GM12878 (cell line): ENCODE measurements at regions not wholly inside any gene's neighbourhood (a gene's known extent, or its start where the extent isn't known, plus 50 kb on each side); places are given as distances from the start of the nearest gene placed in this dataset.

Experiments
- ATAC-seq: fragments of 200-7000 bp; cut with Tn5 transposase; 3 replicates; pipeline ENCODE4 v1.9.1; 2020; ENCODE audit warnings: mild to moderate bottlenecking, moderate library complexity
- BruUV-seq: library from RNA; stranded (reverse); fragments of 400-500 nt; replicated peaks from 2 replicates; lab custom pipeline; 2021; lab: Mats Ljungman, UMichigan
- CTCF ChIA-PET: fragments of 300-600 bp; sonication (Branson Sonifier 250); formaldehyde crosslinking; extraction: SDS; loops from one replicate; lab custom pipeline; 2021; ENCODE audit warnings: inconsistent platforms; lab: Yijun Ruan, JAX
- POLR2A ChIA-PET: fragments of 350-600 bp; formaldehyde crosslinking; extraction: SDS; loops from one replicate; lab custom pipeline; 2021; ENCODE audit warnings: inconsistent platforms; lab: Charles Lee
- RAD21 ChIA-PET: fragments of 300-600 bp; sonication (Branson Sonifier 250); formaldehyde crosslinking; loops from one replicate; lab custom pipeline; 2023; ENCODE audit warnings: antibody characterized with exemption; ENCODE audit not compliant: unreplicated experiment; lab: Charles Lee
- SMC1A ChIA-PET: fragments of 300-600 bp; sonication (Branson Sonifier 250); formaldehyde crosslinking; loops from one replicate; lab custom pipeline; 2023; ENCODE audit not compliant: unreplicated experiment, uncharacterized antibody; lab: Charles Lee
- DNase-seq: peaks from one replicate; pipeline ENCODE4 v3.0.0-alpha.2; 2011; ENCODE audit warnings: low read depth, low spot score
- FAIRE-seq: peaks from 3 replicates; lab custom pipeline; 2011; peaks lifted over from hg19 to GRCh38; lab: Jason Lieb, UNC
- H2AFZ ChIP-seq: 2 replicates; pipeline ENCODE4 v1.6.0; 2011; ENCODE audit warnings: low read depth, low read length, control low read depth; ENCODE audit not compliant: control insufficient read depth
- H3K27ac ChIP-seq: 2 replicates; pipeline ENCODE4 v1.5.1; 2011; ENCODE audit warnings: control low read depth; ENCODE audit not compliant: control insufficient read depth, insufficient read depth
- H3K27me3 ChIP-seq, 2 experiments: replicated peaks in 1 of 2; 2 replicates each; pipeline versions ENCODE4 v1.6.0 to v1.6.1; 2011; ENCODE audit warnings: low read length in 1 of 2; ENCODE audit not compliant: control insufficient read depth in 2 of 2, insufficient read depth in 2 of 2
- H3K36me3 ChIP-seq, 2 experiments: 2 replicates each; pipeline ENCODE4 v1.5.1; 2011; ENCODE audit warnings: low read length in 1 of 2; ENCODE audit not compliant: control insufficient read depth in 2 of 2, insufficient read depth in 2 of 2
- H3K4me1 ChIP-seq: 2 replicates; pipeline ENCODE4 v1.6.1; 2011; ENCODE audit warnings: mild to moderate bottlenecking, low read length, moderate library complexity, mixed read lengths; ENCODE audit not compliant: control insufficient read depth, insufficient read depth
- H3K4me2 ChIP-seq: 2 replicates; pipeline ENCODE4 v1.6.0; 2011; ENCODE audit warnings: control low read depth; ENCODE audit not compliant: control insufficient read depth, insufficient read depth
- H3K4me3 ChIP-seq: fragments of 200-600 bp; sonication (generic); 2 replicates; pipeline ENCODE4 v1.5.1; 2016
- H3K79me2 ChIP-seq: 2 replicates; pipeline ENCODE4 v1.6.0; 2011; ENCODE audit warnings: low read length; ENCODE audit not compliant: control insufficient read depth, insufficient read depth
- H3K9ac ChIP-seq: 2 replicates; pipeline ENCODE4 v1.8.0; 2011; ENCODE audit warnings: low read length, control low read depth, mixed read lengths; ENCODE audit not compliant: control insufficient read depth, insufficient read depth
- H3K9me3 ChIP-seq: replicated peaks from 3 replicates; pipeline ENCODE4 v1.5.1; 2011; ENCODE audit warnings: mild to moderate bottlenecking, low read length; ENCODE audit not compliant: control insufficient read depth, insufficient read depth
- H4K20me1 ChIP-seq: 2 replicates; pipeline ENCODE4 v1.6.0; 2011; ENCODE audit not compliant: control insufficient read depth, insufficient read depth
- BMI1 ChIP-seq: fragments of 450-650 bp; IDR thresholded peaks from 2 replicates; pipeline ENCODE4 v1.6.1; 2016; ENCODE audit warnings: mild to moderate bottlenecking, moderate library complexity, borderline replicate concordance
- CHD4 ChIP-seq: fragments of 200-600 bp; sonication (generic); IDR thresholded peaks from 2 replicates; pipeline ENCODE4 v1.6.1; 2016; ENCODE audit warnings: mild to moderate bottlenecking
- EGR1 ChIP-seq, 2 experiments: IDR thresholded peaks; 1 replicate in 1 of 2; 2 replicates in 1 of 2; pipeline ENCODE4 v1.6.1; 2011 to 2012; ENCODE audit warnings: low read depth in 2 of 2, low read length in 2 of 2, borderline replicate concordance in 1 of 2, mild to moderate bottlenecking in 1 of 2, moderate library complexity in 1 of 2
- EP300 ChIP-seq, 2 experiments: fragments of 150-350 bp in 1 of 2; IDR thresholded peaks; 2 replicates each; pipeline ENCODE4 v1.6.1; 2011 to 2012; ENCODE audit warnings: low read depth in 2 of 2, low read length in 2 of 2, borderline replicate concordance in 1 of 2, improper control_type of control experiment in 1 of 2, inconsistent platforms in 1 of 2; ENCODE audit not compliant: control insufficient read depth in 1 of 2
- FOS ChIP-seq: IDR thresholded peaks from 3 replicates; pipeline ENCODE4 v1.6.1; 2011; ENCODE audit warnings: borderline replicate concordance; ENCODE audit not compliant: insufficient read length; ENCODE audit errors: extremely low read depth
- MTA2 ChIP-seq: fragments of 450-650 bp; IDR thresholded peaks from 2 replicates; pipeline ENCODE4 v1.6.1; 2016; ENCODE audit warnings: low read depth, mild to moderate bottlenecking, moderate library complexity
- MXI1 ChIP-seq: fragments of 150-350 bp; IDR thresholded peaks from 2 replicates; pipeline ENCODE4 v1.6.1; 2011; ENCODE audit warnings: low read depth, mild to moderate bottlenecking, inconsistent platforms, low read length, improper control_type of control experiment
- MYC ChIP-seq: IDR thresholded peaks from 2 replicates; pipeline ENCODE4 v1.6.1; 2011; ENCODE audit warnings: mild to moderate bottlenecking, low read length, moderate library complexity, inconsistent platforms; ENCODE audit not compliant: insufficient read depth, insufficient replicate concordance, insufficient read length, severe bottlenecking
- NFIC ChIP-seq: IDR thresholded peaks from 2 replicates; pipeline ENCODE4 v1.6.1; 2012; ENCODE audit warnings: low read depth, mild to moderate bottlenecking, inconsistent platforms, low read length, moderate library complexity
- NR2C1 ChIP-seq: fragments of 450-650 bp; IDR thresholded peaks from 2 replicates; pipeline ENCODE4 v1.6.1; 2017; ENCODE audit warnings: antibody characterized with exemption, mild to moderate bottlenecking, moderate library complexity
- NRF1 ChIP-seq: conservative IDR thresholded peaks from 2 replicates; pipeline ENCODE4 v1.6.1; 2011; ENCODE audit warnings: mild to moderate bottlenecking, low read depth, low read length, improper control_type of control experiment
- POLR2AphosphoS5 ChIP-seq: IDR thresholded peaks from 2 replicates; pipeline ENCODE4 v1.6.1; 2011; ENCODE audit warnings: mild to moderate bottlenecking, low read length, inconsistent platforms
- RAD51 ChIP-seq: fragments of 450-650 bp; IDR thresholded peaks from 2 replicates; pipeline ENCODE4 v1.6.1; 2016; ENCODE audit warnings: moderate library complexity, mild to moderate bottlenecking, inconsistent platforms
- RFX5 ChIP-seq: IDR thresholded peaks from 2 replicates; pipeline ENCODE4 v1.6.1; 2011; ENCODE audit warnings: low read depth, low read length, improper control_type of control experiment
- SUZ12 ChIP-seq: fragments of 200-600 bp; sonication (generic); IDR thresholded peaks from one replicate; pipeline ENCODE4 v1.6.1; 2018; ENCODE audit warnings: antibody characterized with exemption, mild to moderate bottlenecking; ENCODE audit not compliant: unreplicated experiment
- TCF7 ChIP-seq: IDR thresholded peaks from 2 replicates; pipeline ENCODE4 v1.6.1; 2014; ENCODE audit warnings: antibody characterized with exemption, borderline replicate concordance
- ZSCAN29 ChIP-seq: fragments of 450-650 bp; IDR thresholded peaks from 2 replicates; pipeline ENCODE4 v1.6.1; 2017; ENCODE audit warnings: mild to moderate bottlenecking, moderate library complexity
- in situ Hi-C: fragments of 300-500 bp; cut with MboI; formaldehyde crosslinking; loops from 9 replicates; pipeline ENCODE4 v1.14.3; 2018; ENCODE audit warnings: mixed read lengths
- intact Hi-C: fragments of 100-400 bp; cut with micrococcal nuclease; formaldehyde crosslinking; loops from one replicate; pipeline ENCODE4 v1.14.2; 2022; ENCODE audit not compliant: unreplicated experiment
- TF ChIP-seq, protein P1 (sequence below): fragments of 450-650 bp; IDR thresholded peaks from 2 replicates; pipeline ENCODE4 v1.6.1; 2016; ENCODE audit warnings: mild to moderate bottlenecking
- TF ChIP-seq, protein P2 (sequence below): fragments of 450-650 bp; formaldehyde crosslinking; IDR thresholded peaks from 2 replicates; pipeline ENCODE4 v1.4.0; 2020; ENCODE audit warnings: mild to moderate bottlenecking, moderate library complexity

DNA sequence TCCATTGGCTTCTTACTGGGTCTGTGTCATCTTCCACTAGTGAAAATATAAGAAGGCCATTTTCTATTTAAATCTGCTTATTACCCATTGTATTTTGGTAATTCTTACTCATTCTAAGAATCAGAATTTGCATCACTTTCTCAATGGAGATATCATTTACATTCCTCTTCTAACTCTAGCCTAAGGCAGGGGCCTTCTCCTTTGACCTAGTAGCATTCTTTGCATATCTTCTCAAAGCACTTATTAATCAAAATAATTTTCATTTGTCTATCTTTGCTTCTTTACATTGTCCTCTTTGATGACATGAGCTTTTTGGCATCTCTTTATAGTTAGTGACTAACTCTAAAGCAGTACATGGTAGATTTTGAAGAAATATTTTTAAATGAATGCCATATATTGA lies 400.9 kb upstream of the SEMA3D start:
- Histone ChIP-seq H3K4me1 (no peaks in the 10 kb centered on the region), H3K36me3 (no peaks in the 10 kb centered on the region), H3K79me2 (no peaks in the 10 kb centered on the region), H4K20me1 (no peaks in the 10 kb centered on the region), H3K4me2 (no peak overlapping the region), H3K9ac (no peak overlapping the region), H2AFZ (no peak overlapping the region), H3K27me3 (no peaks in the 10 kb centered on the region), H3K9me3 (no peaks in the 10 kb centered on the region), H3K4me3 (no peak overlapping the region), H3K27ac (no peak overlapping the region)
- ChIA-PET POLR2A (interaction anchor here (0.7 kb wide), 1 partner anchor 29 kb away, joined by 3 read pairs; no protein-coding TSS in a partner anchor), SMC1A (interaction anchor here (0.7 kb wide), 1 partner anchor 1571 kb away, joined by 3 read pairs; no protein-coding TSS in a partner anchor), RAD21 (no interaction called here), CTCF (no interaction called here)
- TF ChIP-seq, protein P1, sequence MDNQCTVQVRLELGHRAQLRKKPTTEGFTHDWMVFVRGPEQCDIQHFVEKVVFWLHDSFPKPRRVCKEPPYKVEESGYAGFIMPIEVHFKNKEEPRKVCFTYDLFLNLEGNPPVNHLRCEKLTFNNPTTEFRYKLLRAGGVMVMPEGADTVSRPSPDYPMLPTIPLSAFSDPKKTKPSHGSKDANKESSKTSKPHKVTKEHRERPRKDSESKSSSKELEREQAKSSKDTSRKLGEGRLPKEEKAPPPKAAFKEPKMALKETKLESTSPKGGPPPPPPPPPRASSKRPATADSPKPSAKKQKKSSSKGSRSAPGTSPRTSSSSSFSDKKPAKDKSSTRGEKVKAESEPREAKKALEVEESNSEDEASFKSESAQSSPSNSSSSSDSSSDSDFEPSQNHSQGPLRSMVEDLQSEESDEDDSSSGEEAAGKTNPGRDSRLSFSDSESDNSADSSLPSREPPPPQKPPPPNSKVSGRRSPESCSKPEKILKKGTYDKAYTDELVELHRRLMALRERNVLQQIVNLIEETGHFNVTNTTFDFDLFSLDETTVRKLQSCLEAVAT, result no peak
- TF ChIP-seq ZSCAN29, result no peak
- no peak for TF ChIP-seq CHD4
- TF ChIP-seq BMI1, result no peak
- no peak for TF ChIP-seq RFX5
- no peak for TF ChIP-seq RAD51
- no peak for TF ChIP-seq TCF7
- TF ChIP-seq EGR1 (IDR thresholded peaks at IDR 0.05; ENCODE audit: borderline replicate concordance in 1 of 2, low read depth in 2 of 2, low read length in 2 of 2), result no peak
- TF ChIP-seq, protein P2, sequence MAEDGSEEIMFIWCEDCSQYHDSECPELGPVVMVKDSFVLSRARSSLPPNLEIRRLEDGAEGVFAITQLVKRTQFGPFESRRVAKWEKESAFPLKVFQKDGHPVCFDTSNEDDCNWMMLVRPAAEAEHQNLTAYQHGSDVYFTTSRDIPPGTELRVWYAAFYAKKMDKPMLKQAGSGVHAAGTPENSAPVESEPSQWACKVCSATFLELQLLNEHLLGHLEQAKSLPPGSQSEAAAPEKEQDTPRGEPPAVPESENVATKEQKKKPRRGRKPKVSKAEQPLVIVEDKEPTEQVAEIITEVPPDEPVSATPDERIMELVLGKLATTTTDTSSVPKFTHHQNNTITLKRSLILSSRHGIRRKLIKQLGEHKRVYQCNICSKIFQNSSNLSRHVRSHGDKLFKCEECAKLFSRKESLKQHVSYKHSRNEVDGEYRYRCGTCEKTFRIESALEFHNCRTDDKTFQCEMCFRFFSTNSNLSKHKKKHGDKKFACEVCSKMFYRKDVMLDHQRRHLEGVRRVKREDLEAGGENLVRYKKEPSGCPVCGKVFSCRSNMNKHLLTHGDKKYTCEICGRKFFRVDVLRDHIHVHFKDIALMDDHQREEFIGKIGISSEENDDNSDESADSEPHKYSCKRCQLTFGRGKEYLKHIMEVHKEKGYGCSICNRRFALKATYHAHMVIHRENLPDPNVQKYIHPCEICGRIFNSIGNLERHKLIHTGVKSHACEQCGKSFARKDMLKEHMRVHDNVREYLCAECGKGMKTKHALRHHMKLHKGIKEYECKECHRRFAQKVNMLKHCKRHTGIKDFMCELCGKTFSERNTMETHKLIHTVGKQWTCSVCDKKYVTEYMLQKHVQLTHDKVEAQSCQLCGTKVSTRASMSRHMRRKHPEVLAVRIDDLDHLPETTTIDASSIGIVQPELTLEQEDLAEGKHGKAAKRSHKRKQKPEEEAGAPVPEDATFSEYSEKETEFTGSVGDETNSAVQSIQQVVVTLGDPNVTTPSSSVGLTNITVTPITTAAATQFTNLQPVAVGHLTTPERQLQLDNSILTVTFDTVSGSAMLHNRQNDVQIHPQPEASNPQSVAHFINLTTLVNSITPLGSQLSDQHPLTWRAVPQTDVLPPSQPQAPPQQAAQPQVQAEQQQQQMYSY (CRISPR knock-in tag), result no peak
- TF ChIP-seq MXI1, result no peak
- no peak for TF ChIP-seq NRF1
- TF ChIP-seq POLR2AphosphoS5, result no peak
- TF ChIP-seq FOS, result no peak
- no peak for TF ChIP-seq MYC
- no peak for TF ChIP-seq NFIC
- no peak for TF ChIP-seq SUZ12
- TF ChIP-seq EP300 (IDR thresholded peaks at IDR 0.05; ENCODE audit: borderline replicate concordance in 1 of 2, control insufficient read depth in 1 of 2, low read depth in 2 of 2, low read length in 2 of 2), result no peak
- TF ChIP-seq NR2C1, result no peak
- TF ChIP-seq MTA2, result no peak
- DNase-seq (no peak), FAIRE-seq (no peak), ATAC-seq (no peak)
- BruUV-seq, result no TSS peak
- in situ Hi-C loops, result no loop called here
- intact Hi-C loops, result no loop called here
